NCI-H345 treated with DMSO at 0.1 percent for 48 hours (cell line): ENCODE measurements at regions not wholly inside any gene's neighbourhood (a gene's known extent, or its start where the extent isn't known, plus 50 kb on each side); places are given as distances from the start of the nearest gene placed in this dataset.
A peak's percentile ranks its signal among the peaks of the same experiment; 100 is the strongest.

Source experiments
- DNase-seq: peaks from one replicate; lab custom pipeline; 2025; ENCODE audit not compliant: unreplicated experiment; lab: John Stamatoyannopoulos, UW

GRCh38 chr11:123305601-123306375, 110.7 kb upstream of the CLMP start:
- DNase-seq, result no peak

- DNase-seq, result no peak
Observed at GRCh38 chr11:123304828-123305466, 109.9 kb upstream of the CLMP start.

DNA sequence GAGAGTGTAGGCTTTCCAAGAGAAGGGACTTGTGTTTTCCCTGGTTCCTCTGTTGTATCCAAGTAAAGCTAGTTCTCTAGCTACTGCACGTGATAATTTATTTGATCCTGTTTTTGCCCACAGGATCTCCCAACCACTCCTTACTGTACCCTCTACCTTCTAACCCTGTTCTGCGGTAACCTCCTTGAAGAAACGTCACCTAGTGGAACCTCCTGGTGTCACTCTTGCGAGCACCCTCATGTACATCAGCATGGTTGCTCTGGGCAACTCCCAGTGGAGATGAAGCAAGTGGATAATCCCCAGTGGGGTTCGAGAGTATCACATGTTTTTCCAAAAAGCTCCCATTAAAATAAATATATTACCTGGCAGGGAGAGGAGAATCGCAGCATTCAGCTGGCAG, 108.9 kb upstream of the CLMP start:
- DNase-seq, result no peak

DNA sequence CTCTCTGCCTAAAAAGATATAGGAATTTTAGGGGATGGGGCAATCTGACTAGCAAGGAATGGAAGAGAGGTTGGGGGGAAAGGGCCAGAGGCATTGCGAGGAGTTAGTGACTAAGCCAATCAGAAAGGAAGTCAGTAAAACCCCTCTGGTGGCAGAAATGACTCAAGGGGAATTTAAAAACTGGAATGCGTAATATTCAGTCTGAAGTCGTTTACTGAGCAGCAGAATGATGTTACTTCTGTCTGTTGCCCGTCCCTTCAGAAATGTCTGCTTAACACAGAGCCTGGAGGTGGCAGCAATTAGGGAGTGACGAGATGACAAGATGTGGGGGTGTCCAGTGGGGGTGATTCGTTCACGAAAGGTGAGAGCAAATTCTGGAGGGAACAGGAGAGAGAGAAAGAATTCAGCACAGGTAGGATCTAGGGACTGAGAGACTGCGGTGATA, 107.7 kb upstream of the CLMP start:
- no peak for DNase-seq

DNA sequence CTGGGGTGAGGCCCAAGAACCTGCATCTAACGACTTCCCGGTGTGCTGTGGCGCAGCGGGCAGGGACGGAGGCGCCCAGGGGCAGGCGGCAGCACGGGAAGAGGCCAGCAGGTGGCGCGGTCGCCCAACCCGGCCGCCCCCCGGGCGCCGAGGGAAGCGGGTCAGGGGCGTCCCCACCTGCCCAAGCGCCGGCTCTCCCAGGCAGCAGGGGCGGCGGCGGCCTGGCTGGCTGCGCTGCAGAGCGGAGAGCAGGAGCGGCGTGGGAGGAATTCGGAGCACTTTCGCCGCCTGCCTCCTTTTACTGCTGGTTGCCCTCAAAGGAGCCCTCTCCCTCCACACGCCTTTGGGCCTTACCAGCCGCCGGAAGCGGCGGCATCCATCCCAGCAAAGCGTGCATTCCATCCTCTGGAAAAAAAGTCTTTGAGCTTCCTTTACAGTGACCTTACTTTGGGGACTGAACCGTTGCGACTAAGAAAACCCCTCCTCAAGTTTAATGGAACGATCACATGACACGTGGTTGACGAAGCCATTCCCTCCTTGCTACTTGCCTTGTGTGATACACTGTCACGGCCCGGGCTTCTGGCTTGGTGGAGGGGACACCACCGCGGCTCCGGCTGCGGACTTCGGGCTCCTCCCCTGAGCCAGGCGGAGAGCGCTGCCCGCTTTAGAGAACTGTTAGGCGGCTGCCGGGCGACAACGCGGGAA, 106.8 kb upstream of the CLMP start:
- no peak for DNase-seq

DNA sequence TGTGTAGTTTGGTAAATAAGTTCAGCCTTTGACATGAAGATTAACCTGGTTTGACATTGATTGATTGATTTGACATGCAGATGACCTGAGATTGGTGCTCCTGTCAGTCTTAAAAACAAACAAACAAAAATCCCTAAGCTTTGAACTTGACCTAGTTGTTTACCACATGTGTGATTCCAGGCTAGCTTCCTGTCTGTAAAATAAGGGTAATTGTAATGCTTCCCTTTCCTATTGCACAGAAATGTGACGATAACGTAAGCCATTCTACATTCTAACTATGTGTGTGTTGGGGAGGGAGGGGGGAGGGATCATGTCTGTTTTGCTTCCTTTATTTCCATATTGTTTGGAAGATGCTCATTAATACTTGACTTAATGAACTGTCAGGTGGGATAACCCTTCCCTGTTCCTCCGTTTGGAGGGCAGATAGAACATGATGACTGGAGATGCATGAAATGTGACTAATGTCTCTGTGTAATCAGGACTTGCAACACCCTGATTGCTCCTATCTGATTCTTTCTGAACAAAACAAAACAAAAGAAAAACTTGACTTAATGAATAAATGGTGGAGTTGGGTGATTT, 106.1 kb upstream of the CLMP start:
- DNase-seq, result no peak

DNA sequence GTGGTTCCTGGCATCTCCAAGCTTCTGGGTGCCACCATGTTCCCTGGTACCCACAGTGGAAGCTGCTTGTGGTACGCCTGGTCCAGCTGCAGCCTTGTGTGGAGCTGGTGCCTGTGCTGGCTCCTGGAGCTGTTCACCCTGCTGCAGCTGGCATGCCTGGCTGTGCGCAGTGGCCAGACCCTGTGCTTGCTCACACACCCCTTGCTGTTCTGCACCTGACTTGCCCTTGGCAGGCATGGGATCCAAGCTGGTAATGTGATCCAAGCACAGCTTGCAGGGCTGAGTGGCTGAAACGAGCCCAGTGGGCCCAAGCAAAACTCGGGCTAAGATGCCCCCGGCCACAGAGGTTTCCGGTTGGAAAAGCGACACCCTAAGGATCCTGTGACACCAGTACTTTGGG, 104.7 kb upstream of the CLMP start:
- DNase-seq, result no peak

DNA sequence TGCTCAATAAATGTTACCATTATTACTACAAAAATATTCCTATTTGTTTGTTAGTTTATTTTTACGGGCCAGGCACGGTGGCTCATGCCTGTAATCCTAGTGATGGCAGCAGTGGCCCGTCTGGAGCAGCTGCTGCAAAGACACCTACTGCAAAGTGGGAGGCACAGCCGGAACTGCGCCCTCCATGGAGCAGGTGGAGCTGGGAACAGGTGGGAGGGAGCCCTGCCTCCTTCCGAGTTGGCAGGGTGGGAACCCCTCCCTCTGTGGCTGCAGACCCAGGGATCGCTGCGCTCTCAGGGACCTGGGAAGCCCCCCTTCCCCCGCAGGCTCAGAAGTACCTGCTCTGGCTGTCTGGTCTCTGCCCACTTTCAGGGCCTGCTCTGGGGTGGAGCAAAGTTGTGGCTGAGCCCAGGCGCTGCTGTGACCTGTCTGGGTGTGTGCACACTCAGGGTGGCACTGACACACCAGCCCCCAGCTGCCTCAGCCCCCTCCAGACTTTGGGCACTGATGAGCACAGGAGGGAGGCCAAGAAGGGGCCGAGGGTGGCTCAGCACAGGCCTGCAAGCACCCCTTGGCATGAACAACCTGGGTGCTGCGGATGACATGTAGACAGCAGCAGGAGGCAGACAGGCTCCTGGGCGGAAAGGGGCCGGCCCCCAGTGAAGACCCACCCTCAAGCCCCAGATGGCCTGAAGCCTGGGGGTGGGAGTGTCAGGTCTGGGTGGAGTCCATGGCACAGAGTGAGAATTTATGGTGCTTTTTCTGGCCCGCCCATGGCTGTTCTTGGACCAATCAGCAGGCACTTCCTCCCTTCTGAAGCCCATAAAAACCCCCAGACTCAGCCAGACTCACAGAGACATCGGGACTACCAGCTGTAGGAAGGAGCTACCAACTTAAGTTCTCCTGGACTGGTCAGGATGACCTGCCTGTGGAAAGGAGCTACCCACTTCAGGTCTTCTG, 103.7 kb upstream of the CLMP start:
- no peak for DNase-seq

GRCh38 chr11:123292647-123293046, 97.6 kb upstream of the CLMP start:
- DNase-seq, result no peak

DNA sequence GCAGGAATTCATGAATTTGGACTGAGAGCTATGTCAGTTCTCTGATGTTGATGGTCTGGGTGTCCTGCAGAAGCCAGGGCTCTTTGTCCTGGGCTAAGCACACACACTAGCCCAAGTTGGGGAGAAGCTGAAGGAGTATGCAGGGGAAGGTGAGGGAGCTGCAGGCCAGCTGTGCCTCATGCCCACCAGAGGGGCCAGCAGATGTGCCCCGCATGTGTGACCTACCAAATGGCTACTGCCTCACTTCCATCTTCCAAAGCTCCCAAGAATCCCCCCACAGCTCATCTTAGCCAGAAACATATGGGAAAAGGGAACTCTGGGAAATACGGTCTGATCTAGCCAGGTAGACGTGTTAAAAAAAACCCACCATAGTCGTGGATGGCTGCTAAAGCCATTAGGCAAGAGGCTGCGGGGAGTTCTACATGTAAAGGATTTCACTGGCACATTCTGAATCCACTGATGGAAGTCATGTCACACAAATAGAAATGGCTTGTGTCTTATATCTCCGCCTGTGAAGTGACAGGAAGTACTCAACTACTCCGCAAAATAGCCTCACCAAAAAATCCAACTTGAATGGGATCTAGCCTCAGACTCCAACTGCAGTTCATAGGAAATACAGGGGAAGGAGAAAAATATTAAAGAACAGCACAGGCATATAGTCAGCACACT, 96.3 kb upstream of the CLMP start:
- DNase-seq, result no peak

- no peak for DNase-seq
Observed at GRCh38 chr11:123286761-123287160, 91.7 kb upstream of the CLMP start.

- no peak for DNase-seq
Observed at GRCh38 chr11:123286255-123286654, 91.2 kb upstream of the CLMP start.

DNA sequence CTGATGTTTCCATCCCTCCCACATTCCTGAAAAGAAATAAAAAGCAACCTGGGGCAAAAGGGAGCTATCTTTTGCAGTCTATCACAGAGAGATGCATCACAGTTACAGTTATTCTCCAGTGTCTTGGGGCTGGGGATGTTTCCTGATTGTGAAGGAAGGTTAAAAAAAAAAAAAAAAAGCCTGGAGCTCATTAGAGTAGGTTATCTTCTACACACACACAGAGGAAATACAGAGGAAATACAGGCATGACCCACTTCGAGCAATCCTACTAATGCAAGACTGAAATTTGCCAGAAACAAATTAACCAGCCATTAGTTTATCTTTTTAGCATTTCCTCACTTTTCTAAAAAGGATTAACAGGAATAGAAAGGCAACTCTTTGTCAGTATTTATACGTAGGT, 89.4 kb upstream of the CLMP start:
- DNase-seq, result no peak

DNA sequence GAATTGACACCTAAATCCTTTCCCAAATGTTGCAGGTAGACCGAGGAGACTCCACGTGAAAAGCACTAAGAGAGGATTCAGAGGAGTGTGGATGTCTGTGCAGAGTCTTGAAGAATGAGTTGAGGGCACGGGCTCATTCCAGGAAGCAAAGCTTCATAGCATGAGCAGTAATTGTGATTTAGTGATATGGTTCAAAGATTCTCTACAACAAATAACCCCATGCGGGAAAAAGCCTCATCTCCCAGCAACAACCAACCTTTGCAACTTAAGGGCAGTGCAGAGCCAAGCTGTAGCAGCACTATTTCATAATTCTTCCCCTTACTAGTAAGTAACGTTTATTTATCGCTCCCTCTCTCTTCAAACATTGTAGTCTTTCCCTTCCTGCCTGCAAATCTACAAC, 87.5 kb upstream of the CLMP start:
- no peak for DNase-seq

- no peak for DNase-seq
Observed at GRCh38 chr11:123273616-123274015, 78.6 kb upstream of the CLMP start.

DNA sequence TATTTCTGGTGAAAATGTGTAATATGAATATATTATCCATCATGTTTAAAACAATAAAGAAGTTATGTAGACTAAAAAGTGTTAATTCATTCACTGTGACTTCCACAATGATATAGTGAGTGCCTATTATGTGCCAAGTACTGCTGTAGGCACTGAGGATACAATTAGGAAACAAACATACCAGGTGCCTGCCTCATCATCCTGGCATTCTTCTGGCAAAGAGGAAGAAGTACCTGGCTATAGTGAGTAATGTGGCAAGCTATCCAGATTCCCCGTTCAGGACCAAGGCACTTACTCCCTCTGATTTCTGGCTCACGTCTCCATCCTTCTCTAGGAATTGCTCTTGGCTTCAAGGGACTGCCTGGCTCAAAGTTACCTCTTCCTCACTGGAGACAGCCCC, 77.5 kb upstream of the CLMP start:
- no peak for DNase-seq

DNA sequence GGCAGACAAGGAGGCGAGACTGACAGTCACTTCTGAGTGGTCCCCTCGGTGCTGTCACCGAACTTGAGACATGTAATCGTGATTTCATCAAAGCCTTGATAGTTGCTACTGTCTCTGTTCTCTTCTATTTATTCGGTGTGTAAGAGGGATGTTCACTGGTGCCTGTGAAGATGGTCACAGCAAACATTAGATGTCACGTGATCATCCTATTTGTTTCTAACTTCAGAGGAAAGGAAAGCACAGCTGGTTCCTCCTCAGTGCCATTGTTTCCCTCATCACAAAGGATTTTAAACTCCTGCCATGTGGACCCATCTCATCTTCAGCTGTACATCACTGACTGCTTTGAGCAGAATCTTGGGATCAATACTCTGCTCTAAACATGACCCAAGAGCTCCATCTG, 73.1 kb upstream of the CLMP start:
- peak; percentile 72 for DNase-seq

DNA sequence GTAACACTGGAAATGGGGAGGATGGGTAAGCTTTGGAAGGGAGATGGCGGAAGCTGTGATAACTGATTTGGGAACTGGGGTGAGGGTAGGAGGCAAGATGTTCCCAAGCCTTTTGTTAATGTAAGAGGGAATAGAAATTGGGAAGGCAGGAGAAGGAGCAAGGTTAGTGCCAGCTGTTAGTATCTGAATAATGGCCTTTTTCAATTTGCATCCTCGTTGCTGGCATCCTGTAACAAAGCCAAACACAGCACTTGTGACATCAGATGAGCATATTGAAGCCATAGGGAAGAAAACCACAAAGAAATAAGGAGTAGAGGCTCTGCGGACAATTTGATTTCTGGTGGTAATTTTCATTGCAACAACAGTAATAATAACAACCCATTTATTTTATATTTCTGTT, 70.9 kb upstream of the CLMP start:
- DNase-seq, result no peak

- no peak for DNase-seq
Observed at GRCh38 chr11:123264431-123264780, 69.4 kb upstream of the CLMP start.
